Endothelial cell of umbilical vein (primary cell): ENCODE measurements at regions not wholly inside any gene's neighbourhood (a gene's known extent, or its start where the extent isn't known, plus 50 kb on each side); places are given as distances from the start of the nearest gene placed in this dataset.

Source experiments
- BruUV-seq: library from RNA; stranded (reverse); fragments of 400-500 nt; replicated peaks from 2 replicates; lab custom pipeline; 2021; lab: Mats Ljungman, UMichigan
- CTCF ChIA-PET: fragments of 300-600, 350-600 bp; sonication (Branson Sonifier 250); formaldehyde crosslinking; loops from one replicate; lab custom pipeline; 2021; ENCODE audit warnings: antibody characterized with exemption, inconsistent platforms; lab: Charles Lee
- POLR2A ChIA-PET: fragments of 300-600, 350-600 bp; sonication (Branson Sonifier 250); formaldehyde crosslinking; loops from one replicate; lab custom pipeline; 2021; ENCODE audit warnings: antibody characterized with exemption, inconsistent platforms; lab: Charles Lee
- DNase-seq: peaks from one replicate; pipeline ENCODE4 v3.0.0-alpha.2; 2011; ENCODE audit warnings: low read depth, low spot score
- FAIRE-seq: peaks from 2 replicates; lab custom pipeline; 2011; peaks lifted over from hg19 to GRCh38; lab: Jason Lieb, UNC
- H2AFZ ChIP-seq: 2 replicates; pipeline ENCODE4 v1.6.0; 2012; ENCODE audit warnings: low read depth, low read length, control low read depth, inconsistent platforms
- H3K27ac ChIP-seq: 2 replicates; pipeline ENCODE4 v1.5.1; 2011; ENCODE audit warnings: low read depth, mild to moderate bottlenecking, control low read depth, low read length, moderate library complexity; ENCODE audit not compliant: insufficient read depth
- H3K27me3 ChIP-seq, 2 experiments: 2 replicates each; pipeline versions ENCODE4 v1.6.0 to v1.6.1; 2011; ENCODE audit warnings: low read length in 2 of 2, mixed read lengths in 1 of 2; ENCODE audit not compliant: control insufficient read depth in 2 of 2, insufficient read depth in 2 of 2
- H3K36me3 ChIP-seq, 2 experiments: 2 replicates in 1 of 2; 3 replicates in 1 of 2; pipeline ENCODE4 v1.5.1; 2011; ENCODE audit warnings: low read length in 2 of 2, mild to moderate bottlenecking in 1 of 2, moderate library complexity in 1 of 2; ENCODE audit not compliant: control insufficient read depth in 2 of 2, insufficient read depth in 2 of 2; ENCODE audit errors: extremely low read depth in 1 of 2
- H3K4me1 ChIP-seq: 3 replicates; pipeline ENCODE4 v1.5.1; 2011; ENCODE audit warnings: mild to moderate bottlenecking, low read length; ENCODE audit not compliant: control insufficient read depth, insufficient read depth; ENCODE audit errors: extremely low read depth
- H3K4me2 ChIP-seq: 2 replicates; pipeline ENCODE4 v1.6.1; 2011; ENCODE audit warnings: low read length, control low read depth, mixed read lengths; ENCODE audit not compliant: insufficient read depth
- H3K4me3 ChIP-seq, 3 experiments: fragments of 200-600 bp in 1 of 3; sonication (generic), shearing (Covaris generic) in 1 of 3; replicated peaks in 1 of 3; 2 replicates each; pipeline ENCODE4 v1.5.1; 2011 to 2016; ENCODE audit warnings: control low read depth in 3 of 3, low read length in 3 of 3, mild to moderate bottlenecking in 2 of 3, inconsistent platforms in 1 of 3, low read depth in 1 of 3, moderate library complexity in 1 of 3; ENCODE audit not compliant: insufficient read depth in 1 of 3
- H3K79me2 ChIP-seq: 2 replicates; pipeline ENCODE4 v1.6.0; 2012; ENCODE audit warnings: low read length, inconsistent platforms; ENCODE audit not compliant: control insufficient read depth, insufficient read depth
- H3K9ac ChIP-seq: replicated peaks from 2 replicates; pipeline ENCODE3; 2011; ENCODE audit warnings: low read length, control low read depth; ENCODE audit not compliant: insufficient read depth; ENCODE audit errors: extremely low read depth
- H3K9me1 ChIP-seq: replicated peaks from 3 replicates; pipeline ENCODE4 v1.6.0; 2011; ENCODE audit warnings: mild to moderate bottlenecking, low read length; ENCODE audit not compliant: control insufficient read depth, insufficient read depth; ENCODE audit errors: extremely low read depth
- H3K9me3 ChIP-seq: replicated peaks from 2 replicates; pipeline ENCODE4 v1.5.1; 2012; ENCODE audit warnings: low read length, inconsistent platforms; ENCODE audit not compliant: control insufficient read depth, insufficient read depth
- H4K20me1 ChIP-seq: replicated peaks from 2 replicates; pipeline ENCODE3; 2011; ENCODE audit warnings: mild to moderate bottlenecking, low read length; ENCODE audit not compliant: control insufficient read depth, insufficient read depth; ENCODE audit errors: extremely low read depth
- EZH2 ChIP-seq: IDR thresholded peaks from 2 replicates; pipeline ENCODE4 v1.6.1; 2012; ENCODE audit warnings: borderline replicate concordance, low read depth, mild to moderate bottlenecking, moderate library complexity, low read length, inconsistent platforms; ENCODE audit not compliant: severe bottlenecking
- FOS ChIP-seq: IDR thresholded peaks from 2 replicates; pipeline ENCODE4 v1.6.1; 2011; ENCODE audit warnings: mild to moderate bottlenecking, low read length, moderate library complexity, borderline replicate concordance; ENCODE audit not compliant: insufficient read depth
- GATA2 ChIP-seq: IDR thresholded peaks from 2 replicates; pipeline ENCODE4 v1.7.0; 2011; ENCODE audit warnings: low read depth, mild to moderate bottlenecking, moderate library complexity, mixed read lengths, low read length; ENCODE audit not compliant: insufficient read length, insufficient read depth
- JUN ChIP-seq: IDR thresholded peaks from 2 replicates; pipeline ENCODE4 v1.6.1; 2011; ENCODE audit warnings: borderline replicate concordance, low read depth; ENCODE audit not compliant: insufficient read length, insufficient read depth
- MYC ChIP-seq: IDR thresholded peaks from one replicate; pipeline ENCODE4 v1.6.1; 2011; ENCODE audit warnings: mild to moderate bottlenecking, low read depth, low read length
- POLR2A ChIP-seq: IDR thresholded peaks from 2 replicates; pipeline ENCODE4 v1.6.1; 2012; ENCODE audit warnings: low read depth, mild to moderate bottlenecking, control low read depth, low read length
- POLR2AphosphoS5 ChIP-seq: IDR thresholded peaks from 2 replicates; pipeline ENCODE4 v1.6.1; 2012; ENCODE audit warnings: low read depth, mild to moderate bottlenecking, control low read depth, low read length, moderate library complexity; ENCODE audit not compliant: insufficient read depth
- dilution Hi-C: fragments of 300-500 bp; cut with MboI; formaldehyde crosslinking; loops from one replicate; pipeline ENCODE4 v1.15.0; 2019; ENCODE audit warnings: low sequenced_read_pairs; ENCODE audit not compliant: extremely low pct_ligation_motif_present
- intact Hi-C: fragments of 100-400 bp; cut with micrococcal nuclease; formaldehyde crosslinking; loops from one replicate; pipeline ENCODE4 v1.10.0; 2022
- TF ChIP-seq, protein P1 (sequence below): IDR thresholded peaks from 2 replicates; pipeline ENCODE4 v1.6.1; 2011; ENCODE audit not compliant: insufficient read depth, insufficient read length
- TF ChIP-seq, protein P2 (sequence below), 2 donors: IDR thresholded peaks; 1 replicate in 1 of 2; 2 replicates in 1 of 2; pipeline ENCODE4 v1.5.1; 2011; ENCODE audit warnings: low read length in 2 of 2, mild to moderate bottlenecking in 2 of 2, moderate library complexity in 2 of 2, control low read depth in 1 of 2, inconsistent platforms in 1 of 2, low read depth in 1 of 2; ENCODE audit not compliant: insufficient read depth in 1 of 2; ENCODE audit errors: extremely low read depth in 1 of 2

DNA sequence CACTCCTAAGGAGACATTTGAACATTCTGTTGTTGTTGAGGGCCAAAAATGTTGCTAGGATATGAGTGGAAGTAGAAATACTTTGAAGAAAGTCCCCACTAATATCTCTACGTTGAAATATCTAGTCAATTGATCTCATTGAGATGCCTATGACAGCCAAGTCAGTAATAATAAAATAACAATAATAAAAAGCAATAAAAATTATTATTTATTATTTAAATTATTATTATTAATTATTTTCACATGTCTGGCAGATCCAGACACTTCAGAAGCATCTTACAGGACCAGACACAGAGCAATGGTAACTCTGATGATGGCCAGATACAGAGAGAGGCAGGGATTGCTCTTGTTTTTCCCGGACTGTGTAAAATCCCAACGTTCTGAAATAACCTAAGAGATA is 143.5 kb upstream of the PALMD start:
- Histone ChIP-seq H3K79me2 (no peaks in the 10 kb centered on the region), H3K4me3 (no peak overlapping the region), H2AFZ (no peak overlapping the region), H3K36me3 (no peaks in the 10 kb centered on the region), H3K27me3 (no peaks in the 10 kb centered on the region), H3K4me2 (no peak overlapping the region), H3K9me1 (no peaks in the 10 kb centered on the region), H3K9ac (no peak overlapping the region), H3K9me3 (no peaks in the 10 kb centered on the region), H3K4me1 (no peaks in the 10 kb centered on the region), H4K20me1 (no peaks in the 10 kb centered on the region), H3K27ac (no peak overlapping the region)
- dilution Hi-C loops: no loop called here
- FAIRE-seq: no peak
- POLR2A ChIA-PET: no interaction called here
- no TSS peak for BruUV-seq
- intact Hi-C loops: no loop called here
- no peak for DNase-seq
- TF ChIP-seq POLR2A (no peak), FOS (no peak), POLR2AphosphoS5 (no peak), EZH2 (no peak), MYC (no peak), JUN (no peak), GATA2 (no peak)
- TF ChIP-seq, protein P1, sequence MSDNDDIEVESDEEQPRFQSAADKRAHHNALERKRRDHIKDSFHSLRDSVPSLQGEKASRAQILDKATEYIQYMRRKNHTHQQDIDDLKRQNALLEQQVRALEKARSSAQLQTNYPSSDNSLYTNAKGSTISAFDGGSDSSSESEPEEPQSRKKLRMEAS: no peak
- TF ChIP-seq, protein P2, sequence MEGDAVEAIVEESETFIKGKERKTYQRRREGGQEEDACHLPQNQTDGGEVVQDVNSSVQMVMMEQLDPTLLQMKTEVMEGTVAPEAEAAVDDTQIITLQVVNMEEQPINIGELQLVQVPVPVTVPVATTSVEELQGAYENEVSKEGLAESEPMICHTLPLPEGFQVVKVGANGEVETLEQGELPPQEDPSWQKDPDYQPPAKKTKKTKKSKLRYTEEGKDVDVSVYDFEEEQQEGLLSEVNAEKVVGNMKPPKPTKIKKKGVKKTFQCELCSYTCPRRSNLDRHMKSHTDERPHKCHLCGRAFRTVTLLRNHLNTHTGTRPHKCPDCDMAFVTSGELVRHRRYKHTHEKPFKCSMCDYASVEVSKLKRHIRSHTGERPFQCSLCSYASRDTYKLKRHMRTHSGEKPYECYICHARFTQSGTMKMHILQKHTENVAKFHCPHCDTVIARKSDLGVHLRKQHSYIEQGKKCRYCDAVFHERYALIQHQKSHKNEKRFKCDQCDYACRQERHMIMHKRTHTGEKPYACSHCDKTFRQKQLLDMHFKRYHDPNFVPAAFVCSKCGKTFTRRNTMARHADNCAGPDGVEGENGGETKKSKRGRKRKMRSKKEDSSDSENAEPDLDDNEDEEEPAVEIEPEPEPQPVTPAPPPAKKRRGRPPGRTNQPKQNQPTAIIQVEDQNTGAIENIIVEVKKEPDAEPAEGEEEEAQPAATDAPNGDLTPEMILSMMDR (IDR thresholded peaks at IDR 0.05; ENCODE audit: extremely low read depth in 1 of 2, insufficient read depth in 1 of 2, low read depth in 1 of 2, low read length in 2 of 2): no peak
- CTCF ChIA-PET: interaction anchor here (0.5 to 1.3 kb wide), 3 partner anchors 20 to 457 kb away, joined by 3 to 4 read pairs (median 3); no protein-coding TSS in a partner anchor
